ENCODE measurements at regions not wholly inside any gene's neighbourhood (a gene's known extent, or its start where the extent isn't known, plus 50 kb on each side); places are given as distances from the start of the nearest gene placed in this dataset.

DNA sequence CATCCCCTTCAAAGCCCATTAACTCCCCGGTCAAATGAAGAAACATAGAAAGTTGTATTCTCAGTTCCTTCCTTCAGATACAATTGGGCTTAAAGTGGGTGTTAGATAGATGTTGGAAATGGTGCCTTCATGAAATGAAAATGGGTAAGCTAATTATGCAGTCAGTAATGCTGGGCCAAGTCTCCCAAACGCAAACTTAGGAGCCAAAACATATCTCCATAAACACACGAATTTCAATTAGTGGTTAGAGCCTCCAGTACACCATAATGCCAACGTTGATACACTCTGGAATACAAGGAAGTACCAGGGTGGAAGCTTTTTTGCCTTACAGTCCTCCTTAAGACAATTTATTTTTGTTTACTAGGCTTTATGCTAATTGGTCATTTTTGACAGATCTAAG, 1059.0 kb downstream of the TUSC7 start:
- TF ChIP-seq POLR2AphosphoS5 (IDR thresholded peaks at IDR 0.05; ENCODE audit: control insufficient read depth, insufficient read depth, low read depth, low read length) (no peak), EWSR1 (IDR thresholded peaks at IDR 0.05; ENCODE audit: borderline replicate concordance, low read depth, partially characterized antibody) (no peak), GABPA (tag; conservative IDR thresholded peaks at IDR 0.05; ENCODE audit: low read depth) (no peak), DACH1 (IDR thresholded peaks at IDR 0.05; ENCODE audit: partially characterized antibody) (no peak), SRSF1 (IDR thresholded peaks at IDR 0.05; ENCODE audit: low read depth, low read length) (no peak), ZC3H4 (CRISPR knock-in tag; IDR thresholded peaks at IDR 0.05; ENCODE audit: borderline replicate concordance) (no peak), RBFOX2 (IDR thresholded peaks at IDR 0.05; ENCODE audit: low read depth, low read length) (no peak), REST (IDR thresholded peaks at IDR 0.05; ENCODE audit: borderline replicate concordance) (no peak), REST (CRISPR knock-in tag; IDR thresholded peaks at IDR 0.05; ENCODE audit: low read depth) (no peak), NFXL1 (CRISPR knock-in tag; IDR thresholded peaks at IDR 0.05) (no peak), TCF7 (IDR thresholded peaks at IDR 0.05; ENCODE audit: borderline replicate concordance) (no peak)
- TF ChIP-seq, protein P1, sequence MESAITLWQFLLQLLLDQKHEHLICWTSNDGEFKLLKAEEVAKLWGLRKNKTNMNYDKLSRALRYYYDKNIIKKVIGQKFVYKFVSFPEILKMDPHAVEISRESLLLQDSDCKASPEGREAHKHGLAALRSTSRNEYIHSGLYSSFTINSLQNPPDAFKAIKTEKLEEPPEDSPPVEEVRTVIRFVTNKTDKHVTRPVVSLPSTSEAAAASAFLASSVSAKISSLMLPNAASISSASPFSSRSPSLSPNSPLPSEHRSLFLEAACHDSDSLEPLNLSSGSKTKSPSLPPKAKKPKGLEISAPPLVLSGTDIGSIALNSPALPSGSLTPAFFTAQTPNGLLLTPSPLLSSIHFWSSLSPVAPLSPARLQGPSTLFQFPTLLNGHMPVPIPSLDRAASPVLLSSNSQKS (CRISPR knock-in tag; IDR thresholded peaks at IDR 0.05), result no peak
- TF ChIP-seq, protein P2, sequence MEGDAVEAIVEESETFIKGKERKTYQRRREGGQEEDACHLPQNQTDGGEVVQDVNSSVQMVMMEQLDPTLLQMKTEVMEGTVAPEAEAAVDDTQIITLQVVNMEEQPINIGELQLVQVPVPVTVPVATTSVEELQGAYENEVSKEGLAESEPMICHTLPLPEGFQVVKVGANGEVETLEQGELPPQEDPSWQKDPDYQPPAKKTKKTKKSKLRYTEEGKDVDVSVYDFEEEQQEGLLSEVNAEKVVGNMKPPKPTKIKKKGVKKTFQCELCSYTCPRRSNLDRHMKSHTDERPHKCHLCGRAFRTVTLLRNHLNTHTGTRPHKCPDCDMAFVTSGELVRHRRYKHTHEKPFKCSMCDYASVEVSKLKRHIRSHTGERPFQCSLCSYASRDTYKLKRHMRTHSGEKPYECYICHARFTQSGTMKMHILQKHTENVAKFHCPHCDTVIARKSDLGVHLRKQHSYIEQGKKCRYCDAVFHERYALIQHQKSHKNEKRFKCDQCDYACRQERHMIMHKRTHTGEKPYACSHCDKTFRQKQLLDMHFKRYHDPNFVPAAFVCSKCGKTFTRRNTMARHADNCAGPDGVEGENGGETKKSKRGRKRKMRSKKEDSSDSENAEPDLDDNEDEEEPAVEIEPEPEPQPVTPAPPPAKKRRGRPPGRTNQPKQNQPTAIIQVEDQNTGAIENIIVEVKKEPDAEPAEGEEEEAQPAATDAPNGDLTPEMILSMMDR (IDR thresholded peaks at IDR 0.05 in 2 of 3, conservative IDR thresholded peaks at IDR 0.05 in 1 of 3; ENCODE audit: insufficient read depth in 2 of 3, low read depth in 1 of 3, low read length in 3 of 3), result no peak

Measured in K562 (cell line).